ENCODE measurements at regions not wholly inside any gene's neighbourhood (a gene's known extent, or its start where the extent isn't known, plus 50 kb on each side); places are given as distances from the start of the nearest gene placed in this dataset.
"Not testable (repeated sequence)": the region's sequence is repeated elsewhere in the genome, so short reads cannot be mapped to it uniquely, and the experiment has no call there.

- DNase-seq (ENCODE audit: low spot score) = no peak
These were observed 1746.4 kb downstream of the EFNA5 start for GRCh38 chr5:105924366-105924765.

DNA sequence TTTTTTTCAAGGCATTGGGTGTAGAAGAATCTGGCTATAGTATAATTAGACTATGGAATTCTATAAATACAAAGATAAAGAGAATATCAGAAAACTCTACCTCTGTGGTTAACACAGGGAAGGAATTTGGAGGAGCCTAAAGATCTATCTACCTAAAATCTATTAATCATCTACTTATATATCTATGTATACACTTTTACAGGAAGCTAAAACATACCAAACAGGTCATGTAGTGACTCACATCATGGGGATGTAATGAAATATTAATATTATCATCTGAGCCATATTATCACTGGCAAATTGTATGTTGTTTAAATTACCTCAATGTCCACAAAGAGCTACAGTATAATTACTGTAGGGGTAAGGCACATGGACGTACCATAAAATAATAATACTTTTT, 1748.2 kb downstream of the EFNA5 start:
- no peak for DNase-seq (ENCODE audit: low spot score)

DNA sequence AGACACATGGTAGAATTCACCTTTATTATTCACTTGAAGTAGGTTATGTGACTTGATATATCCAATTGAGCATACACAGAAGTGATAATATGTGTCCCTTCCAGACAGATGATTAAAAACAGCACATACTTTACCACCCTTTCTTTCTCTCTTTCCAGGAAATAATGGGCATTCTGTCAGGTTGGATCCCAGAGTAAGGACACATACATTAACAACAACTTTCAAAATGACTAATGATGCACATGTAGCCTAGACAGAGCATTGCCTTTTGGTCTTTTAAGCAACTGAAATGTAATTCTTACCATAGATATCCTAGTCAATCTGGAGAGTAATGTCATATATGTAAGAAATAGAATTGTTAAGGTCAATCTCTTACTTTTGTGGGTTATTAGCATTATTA, 1748.7 kb downstream of the EFNA5 start:
- DNase-seq (ENCODE audit: low spot score) = no peak

DNA sequence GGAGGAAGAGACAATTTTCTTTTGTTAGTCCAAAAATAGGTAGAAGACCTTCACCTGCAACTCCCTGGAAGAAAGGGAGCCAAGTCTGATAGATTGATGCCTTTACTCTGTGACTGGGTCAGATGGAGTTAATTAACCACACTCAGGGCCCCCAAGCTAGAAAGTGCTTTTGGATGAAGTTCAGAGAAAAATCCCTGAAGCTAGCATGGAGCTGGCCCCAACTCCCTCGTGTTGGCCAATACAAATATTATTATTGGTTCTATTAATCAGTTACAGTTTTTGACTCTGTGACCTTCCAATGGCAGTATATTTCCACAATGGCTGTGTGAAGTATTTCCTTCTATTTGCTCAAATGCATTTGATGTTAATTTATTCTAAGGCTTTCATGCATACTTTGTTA, 1753.5 kb downstream of the EFNA5 start:
- no peak for DNase-seq (ENCODE audit: low spot score)

- DNase-seq (ENCODE audit: low spot score) = no peak
These were observed 1763.7 kb downstream of the EFNA5 start for GRCh38 chr5:105907016-105907415.

GRCh38 chr5:105905392-105905791, 1765.3 kb downstream of the EFNA5 start:
- no peak for DNase-seq (ENCODE audit: low spot score)

- no peak for DNase-seq (ENCODE audit: low spot score)
These were observed 1767.7 kb downstream of the EFNA5 start for GRCh38 chr5:105903069-105903468.

DNA sequence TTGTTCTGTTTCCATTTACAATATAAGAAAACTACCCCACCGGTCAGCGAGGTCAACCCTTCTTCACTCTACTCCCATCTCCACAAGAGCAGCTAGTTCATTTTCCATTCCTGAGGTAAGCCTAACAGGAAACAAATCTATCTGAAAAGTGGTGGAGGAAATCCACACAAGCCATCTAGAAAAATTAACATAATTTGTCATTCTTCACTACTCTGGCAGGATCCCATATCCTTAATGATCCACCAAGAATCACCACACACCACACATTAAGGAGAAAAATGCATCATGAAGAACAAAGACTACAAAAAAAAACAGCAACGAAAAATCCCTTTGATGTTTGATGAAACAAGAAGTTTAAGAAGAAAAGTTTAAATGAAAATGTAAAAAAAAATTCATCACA, 1771.0 kb downstream of the EFNA5 start:
- no peak for DNase-seq (ENCODE audit: low spot score)

DNA sequence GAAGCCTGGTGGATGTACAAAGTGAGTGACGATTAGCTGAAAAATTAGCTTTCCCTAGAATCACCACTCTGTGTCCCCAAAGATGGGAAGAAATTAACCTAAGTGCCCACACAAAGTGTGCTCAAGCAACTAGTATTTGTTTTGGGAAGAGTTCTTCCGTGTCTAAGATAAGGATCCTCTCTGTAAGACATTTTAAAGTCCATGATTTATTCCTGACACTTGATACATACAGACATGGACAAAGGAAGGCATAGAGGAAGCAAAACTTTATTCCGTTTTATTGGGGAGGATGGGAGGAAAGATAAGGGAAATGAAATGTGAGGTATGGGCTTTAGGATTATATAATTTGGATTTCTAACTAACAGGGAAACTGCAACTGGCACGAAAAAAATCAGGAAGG, 1772.6 kb downstream of the EFNA5 start:
- no peak for DNase-seq (ENCODE audit: low spot score)

DNA sequence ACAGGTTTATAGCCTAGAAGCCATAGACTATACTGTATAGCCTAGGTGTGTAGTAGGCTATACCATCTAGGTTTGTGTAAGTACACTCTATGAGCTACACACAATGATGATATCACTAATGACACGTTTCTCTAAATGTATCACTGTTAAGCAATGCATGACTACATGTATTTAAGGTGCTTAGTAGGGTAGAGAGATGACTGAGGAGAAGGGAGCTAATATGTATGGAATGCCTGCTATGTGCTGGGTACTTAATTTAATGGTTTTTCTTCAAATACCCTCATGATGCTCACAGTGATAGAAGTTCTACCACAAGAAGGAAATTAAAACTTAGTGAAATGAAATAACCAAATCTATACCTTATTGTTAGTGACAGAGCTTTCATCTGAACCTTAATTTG, 1785.5 kb downstream of the EFNA5 start:
- no peak for DNase-seq (ENCODE audit: low spot score)

DNA sequence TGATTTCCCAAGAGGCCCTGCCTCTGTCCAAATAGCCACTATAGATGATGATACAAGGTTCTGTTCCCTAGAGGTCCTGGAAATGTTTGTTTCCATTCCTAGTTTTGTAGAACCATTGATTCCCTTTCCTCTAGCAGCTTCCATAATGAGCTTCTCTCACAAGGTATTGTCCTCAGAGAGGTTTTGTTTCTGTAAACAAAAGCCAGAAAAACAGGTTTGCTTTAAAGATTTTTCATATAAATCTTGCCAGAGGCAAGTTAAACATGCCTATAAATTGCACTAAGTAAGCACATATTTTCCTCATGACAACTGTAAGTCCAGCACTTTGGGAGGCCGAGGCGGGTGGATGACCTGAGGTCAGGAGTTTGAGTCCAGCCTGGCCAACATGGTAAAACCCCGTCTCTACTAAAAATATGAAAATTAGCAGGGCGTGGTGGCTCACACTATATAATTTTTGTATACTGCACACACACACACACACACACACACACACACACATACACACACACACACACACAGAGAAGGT, 1787.7 kb downstream of the EFNA5 start:
- no peak for DNase-seq (ENCODE audit: low spot score)

DNA sequence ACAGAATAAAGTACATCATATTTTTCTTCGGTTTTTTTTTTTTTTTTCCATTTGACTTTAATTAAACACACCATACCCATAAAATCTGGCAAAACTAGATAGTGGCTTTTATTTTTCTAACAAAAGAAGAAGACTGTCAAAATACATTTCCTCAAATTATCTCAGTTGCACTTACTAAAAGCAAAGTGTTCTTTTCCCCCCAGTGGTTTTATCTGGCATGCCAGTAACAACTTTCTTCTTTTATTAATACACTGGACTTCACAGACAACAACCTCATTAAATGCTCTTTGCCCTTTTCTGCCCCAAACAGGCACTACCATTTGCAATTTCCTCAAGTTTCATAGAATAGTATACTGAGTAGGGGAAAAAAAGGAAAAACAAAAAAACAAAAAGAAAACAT, 1792.3 kb downstream of the EFNA5 start:
- no peak for DNase-seq (ENCODE audit: low spot score)

DNA sequence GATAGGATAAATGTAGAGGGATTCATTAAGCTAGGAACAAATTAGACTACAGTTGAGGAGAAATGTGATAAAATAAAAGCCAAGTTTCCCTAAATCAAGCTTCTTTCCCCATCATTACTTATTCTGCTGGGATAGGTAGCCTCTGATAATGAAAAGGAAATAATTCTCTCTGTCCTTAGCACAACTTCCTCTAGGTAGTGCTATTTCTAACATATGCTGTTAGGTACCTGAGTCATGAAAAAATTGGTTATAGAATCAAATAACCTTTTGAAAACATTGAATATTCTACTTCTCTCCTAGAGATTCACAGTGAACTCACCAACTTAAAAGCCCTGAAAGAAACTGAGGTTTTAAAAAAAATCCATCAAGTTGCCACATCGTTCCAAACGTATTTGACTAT, 1793.1 kb downstream of the EFNA5 start:
- peak; percentile 10 for DNase-seq (ENCODE audit: low spot score)

GRCh38 chr5:105874316-105874715, 1796.4 kb downstream of the EFNA5 start:
- no peak for DNase-seq (ENCODE audit: low spot score)

DNA sequence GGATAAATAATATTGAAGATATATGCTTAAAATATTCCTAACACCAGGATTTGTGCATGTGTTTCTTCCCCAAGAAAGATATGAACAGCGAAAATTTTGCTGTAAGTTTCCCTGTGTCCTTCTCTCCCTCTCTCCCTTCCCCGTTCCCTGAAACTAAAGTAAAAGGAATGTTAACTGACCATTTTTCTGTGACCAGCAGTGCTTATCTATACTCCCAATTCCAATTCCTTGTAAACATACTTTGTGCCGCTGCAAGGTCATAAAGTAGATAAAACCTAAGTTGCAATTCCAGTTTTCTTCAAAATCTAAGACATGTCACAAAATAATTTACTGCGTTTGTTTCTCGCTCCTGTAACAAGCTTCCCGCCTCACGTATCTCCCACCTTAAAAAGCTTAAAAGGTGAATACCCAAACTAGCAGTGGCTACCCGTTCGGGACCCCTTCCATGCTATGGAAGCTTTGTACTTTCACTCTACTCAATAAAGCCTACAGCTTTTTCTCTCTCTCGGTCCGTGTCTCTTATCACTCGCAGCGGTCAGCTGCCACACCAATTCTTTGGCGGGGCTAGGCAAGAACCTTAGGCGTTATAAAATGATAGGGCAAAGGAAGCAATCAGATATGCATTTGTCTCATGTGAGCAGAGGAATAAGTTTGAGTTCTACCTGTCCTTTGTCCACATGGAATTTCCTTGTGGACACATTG, 1798.0 kb downstream of the EFNA5 start:
- DNase-seq (ENCODE audit: low spot score) = no peak

- no peak for DNase-seq (ENCODE audit: low spot score)
These were observed 1802.5 kb downstream of the EFNA5 start for GRCh38 chr5:105868038-105868780.

DNA sequence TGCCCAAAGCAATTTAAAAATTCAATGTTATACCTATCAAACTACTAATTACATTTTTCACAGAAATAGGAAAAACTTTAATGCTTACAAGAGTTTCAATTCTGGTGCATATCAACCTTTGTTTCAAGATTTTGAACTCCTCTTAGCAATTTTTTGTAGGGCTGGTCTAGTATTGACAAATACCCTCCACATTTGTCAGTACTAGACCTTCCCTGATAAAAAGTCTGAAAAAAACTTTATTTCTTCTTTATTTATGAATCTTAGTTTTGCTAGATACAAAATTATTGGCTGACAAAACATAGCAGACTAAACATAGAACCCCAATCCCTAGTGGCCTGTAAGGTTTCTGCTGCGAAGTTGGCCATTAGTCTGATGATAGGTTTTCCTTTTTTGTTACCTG, 1804.9 kb downstream of the EFNA5 start:
- DNase-seq (ENCODE audit: low spot score) = no peak

- DNase-seq (ENCODE audit: low spot score) = not testable (repeated sequence)
These were observed 1811.4 kb downstream of the EFNA5 start for GRCh38 chr5:105859350-105859749.

DNA sequence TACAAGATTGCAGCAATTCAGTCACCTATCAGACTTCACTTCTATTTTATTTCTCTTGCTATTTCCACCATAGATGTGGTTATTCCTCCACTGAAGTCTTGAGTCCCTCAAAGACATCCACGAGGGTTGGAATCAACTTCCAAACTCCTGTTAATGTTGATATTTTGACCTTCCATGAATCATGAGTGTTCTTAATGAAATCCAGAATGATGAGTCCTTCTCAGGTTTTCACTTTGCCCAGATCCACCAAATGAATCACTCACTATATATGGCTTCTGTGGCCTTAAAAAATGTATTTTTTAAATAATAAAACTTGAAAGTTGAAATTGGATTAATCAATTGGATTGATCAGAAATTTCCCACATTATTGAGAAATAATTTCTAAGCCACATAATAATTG, 1821.0 kb downstream of the EFNA5 start:
- no peak for DNase-seq (ENCODE audit: low spot score)

DNA sequence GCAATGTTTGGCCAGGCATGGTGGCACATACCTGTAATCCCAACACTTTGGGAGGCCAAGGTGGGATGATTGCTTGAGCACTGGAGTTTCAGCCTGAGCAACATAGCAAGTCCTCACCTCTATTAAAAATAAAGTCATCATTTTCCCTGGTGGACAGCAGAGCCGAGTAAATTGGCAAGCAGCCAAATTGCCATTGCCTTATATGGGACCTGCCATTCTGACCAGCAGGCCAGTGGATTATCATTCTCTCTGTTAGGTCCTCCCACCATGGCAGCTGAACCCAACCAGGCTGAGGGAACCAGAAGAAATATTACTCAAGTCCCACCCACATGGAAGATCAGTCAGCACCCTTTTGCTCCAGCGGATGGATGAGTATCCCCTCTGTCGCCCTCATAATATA, 1829.9 kb downstream of the EFNA5 start:
- peak; percentile 11 for DNase-seq (ENCODE audit: low spot score)

DNA sequence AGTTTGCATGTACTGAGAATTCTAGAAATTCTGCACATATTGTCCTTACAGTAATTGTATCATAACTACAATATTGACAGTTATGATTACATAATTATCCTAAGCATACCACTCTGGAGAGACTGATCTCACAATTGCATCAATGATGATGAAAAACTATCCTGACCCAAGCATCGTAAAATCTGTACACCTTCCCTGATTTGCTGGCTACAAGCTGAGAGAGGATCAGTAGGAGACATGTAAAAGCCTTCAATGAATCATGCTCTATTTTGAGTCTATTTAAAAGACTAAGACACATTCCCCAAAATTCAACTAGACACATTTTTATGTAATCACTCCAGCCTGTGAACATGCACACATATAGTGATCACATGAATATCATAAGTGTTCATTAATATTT, 1833.8 kb downstream of the EFNA5 start:
- DNase-seq (ENCODE audit: low spot score) = no peak

GRCh38 chr5:105836268-105836667, 1834.5 kb downstream of the EFNA5 start:
- DNase-seq (ENCODE audit: low spot score) = no peak

DNA sequence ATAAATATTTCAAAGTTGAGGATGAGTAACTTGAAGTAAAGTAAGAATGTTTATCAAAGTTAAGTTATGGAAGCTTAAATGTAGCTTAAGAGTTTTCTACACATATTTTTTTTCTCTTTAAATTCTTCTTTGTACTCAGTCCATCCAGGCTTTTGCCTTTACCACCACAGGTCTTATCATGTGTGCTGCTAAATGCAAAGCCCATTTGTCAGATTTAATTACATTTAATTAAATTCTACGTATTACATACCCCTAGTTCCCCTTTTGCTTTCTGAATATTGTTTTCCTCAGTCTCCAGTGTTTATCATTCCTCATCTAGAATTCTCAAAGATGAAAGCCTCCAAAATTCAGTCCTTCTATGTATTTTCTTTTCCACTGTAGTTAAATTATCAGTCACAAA, 1841.9 kb downstream of the EFNA5 start:
- no peak for DNase-seq (ENCODE audit: low spot score)

DNA sequence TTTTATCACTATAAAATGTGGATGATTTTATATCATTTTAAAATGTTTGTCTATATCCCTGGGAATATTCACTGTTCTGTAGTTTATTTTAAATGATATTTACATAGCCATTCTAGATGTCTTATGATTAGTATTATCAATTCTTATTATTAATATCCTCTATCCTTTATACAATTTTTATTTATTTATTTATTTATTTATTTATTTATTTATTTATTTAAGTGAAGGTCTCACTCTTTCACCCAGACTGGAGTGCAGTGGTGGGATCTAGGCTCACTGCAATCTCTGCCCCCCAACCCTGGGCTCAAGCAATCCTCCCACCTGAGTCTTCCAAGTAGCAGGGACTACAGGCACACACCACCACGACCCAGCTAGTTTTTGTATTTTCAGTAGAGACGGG, 1848.9 kb downstream of the EFNA5 start:
- no peak for DNase-seq (ENCODE audit: low spot score)
